ENCODE measurements at regions not wholly inside any gene's neighbourhood (a gene's known extent, or its start where the extent isn't known, plus 50 kb on each side); places are given as distances from the start of the nearest gene placed in this dataset.
"Not testable (repeated sequence)": the region's sequence is repeated elsewhere in the genome, so short reads cannot be mapped to it uniquely, and the experiment has no call there.

- TF ChIP-seq, protein P1, sequence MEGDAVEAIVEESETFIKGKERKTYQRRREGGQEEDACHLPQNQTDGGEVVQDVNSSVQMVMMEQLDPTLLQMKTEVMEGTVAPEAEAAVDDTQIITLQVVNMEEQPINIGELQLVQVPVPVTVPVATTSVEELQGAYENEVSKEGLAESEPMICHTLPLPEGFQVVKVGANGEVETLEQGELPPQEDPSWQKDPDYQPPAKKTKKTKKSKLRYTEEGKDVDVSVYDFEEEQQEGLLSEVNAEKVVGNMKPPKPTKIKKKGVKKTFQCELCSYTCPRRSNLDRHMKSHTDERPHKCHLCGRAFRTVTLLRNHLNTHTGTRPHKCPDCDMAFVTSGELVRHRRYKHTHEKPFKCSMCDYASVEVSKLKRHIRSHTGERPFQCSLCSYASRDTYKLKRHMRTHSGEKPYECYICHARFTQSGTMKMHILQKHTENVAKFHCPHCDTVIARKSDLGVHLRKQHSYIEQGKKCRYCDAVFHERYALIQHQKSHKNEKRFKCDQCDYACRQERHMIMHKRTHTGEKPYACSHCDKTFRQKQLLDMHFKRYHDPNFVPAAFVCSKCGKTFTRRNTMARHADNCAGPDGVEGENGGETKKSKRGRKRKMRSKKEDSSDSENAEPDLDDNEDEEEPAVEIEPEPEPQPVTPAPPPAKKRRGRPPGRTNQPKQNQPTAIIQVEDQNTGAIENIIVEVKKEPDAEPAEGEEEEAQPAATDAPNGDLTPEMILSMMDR (IDR thresholded peaks at IDR 0.05; ENCODE audit: insufficient read depth, low read length, severe bottlenecking) = no peak
- Histone ChIP-seq H3K27me3 (ENCODE audit: control insufficient read depth, insufficient read depth, low read length) (no peaks in the 10 kb centered on the region), H3K4me3 (ENCODE audit: low read depth, low read length) (no peak overlapping the region), H3K36me3 (ENCODE audit: control insufficient read depth, insufficient read depth, low read length) (no peaks in the 10 kb centered on the region)
- DNase-seq (ENCODE audit: low read depth) = no peak
- no peak for FAIRE-seq
Observed at GRCh38 chr7:9582824-9583223, 1149.4 kb downstream of the NXPH1 start.

DNA sequence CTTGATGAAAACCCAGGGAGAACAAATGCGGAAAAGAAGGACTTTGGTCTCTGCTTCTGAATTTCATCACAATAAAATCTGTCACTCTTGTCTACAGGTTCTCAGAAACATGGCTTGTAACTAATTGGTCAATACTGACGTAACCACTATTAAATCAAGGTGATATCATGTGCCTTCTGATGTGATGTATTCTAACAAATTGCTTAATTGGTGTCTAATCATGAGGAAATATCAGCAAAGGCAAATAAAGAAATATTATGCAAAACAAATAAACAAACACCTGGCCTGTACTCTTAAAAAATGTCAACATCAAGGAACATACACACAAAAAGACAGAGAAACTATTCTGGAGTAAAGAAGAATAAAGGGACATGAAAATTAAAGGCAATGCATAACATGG, 1165.0 kb downstream of the NXPH1 start:
- no peak for FAIRE-seq

GRCh38 chr7:9600974-9601373, 1167.6 kb downstream of the NXPH1 start:
- H3K4me3 ChIP-seq (ENCODE audit: low read depth, low read length) = no peak overlapping the region
- DNase-seq (ENCODE audit: low read depth) (no peak), FAIRE-seq (no peak)
- TF ChIP-seq, protein P1 (IDR thresholded peaks at IDR 0.05; ENCODE audit: insufficient read depth, low read length, severe bottlenecking) = no peak
- no peaks in the 10 kb centered on the region for H3K36me3 ChIP-seq (ENCODE audit: control insufficient read depth, insufficient read depth, low read length)
- H3K27me3 ChIP-seq (ENCODE audit: control insufficient read depth, insufficient read depth, low read length) = no peaks in the 10 kb centered on the region

More for the DNA sequence above, 1165.0 kb downstream of the NXPH1 start:
- no peaks in the 10 kb centered on the region for H3K36me3 ChIP-seq (ENCODE audit: control insufficient read depth, insufficient read depth, low read length)
- H3K4me3 ChIP-seq (ENCODE audit: low read depth, low read length) = no peak overlapping the region
- TF ChIP-seq, protein P1 (IDR thresholded peaks at IDR 0.05; ENCODE audit: insufficient read depth, low read length, severe bottlenecking) = no peak
- H3K27me3 ChIP-seq (ENCODE audit: control insufficient read depth, insufficient read depth, low read length) = no peaks in the 10 kb centered on the region
- DNase-seq (ENCODE audit: low read depth) = no peak

DNA sequence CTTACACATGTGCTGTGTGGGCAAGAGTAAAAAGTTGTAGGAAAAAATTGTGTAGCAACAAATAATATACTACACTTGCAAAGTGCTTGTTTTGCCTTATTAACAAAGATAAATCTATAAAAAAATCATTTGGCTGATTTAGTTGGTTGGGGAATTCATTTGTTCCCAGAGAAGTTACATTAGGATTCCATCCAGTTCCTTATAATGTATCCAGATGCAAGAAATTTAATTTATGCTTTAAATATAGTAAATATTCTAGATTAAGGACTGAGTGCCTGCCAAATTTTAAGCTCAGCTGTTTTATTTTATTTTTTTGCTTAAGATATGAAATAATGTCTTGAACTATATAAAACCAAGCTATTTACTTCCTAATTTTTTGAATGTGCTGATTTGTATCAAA, 1169.9 kb downstream of the NXPH1 start:
- H3K4me3 ChIP-seq (ENCODE audit: low read depth, low read length) = no peak overlapping the region
- no peak for FAIRE-seq
- H3K36me3 ChIP-seq (ENCODE audit: control insufficient read depth, insufficient read depth, low read length) = no peaks in the 10 kb centered on the region
- H3K27me3 ChIP-seq (ENCODE audit: control insufficient read depth, insufficient read depth, low read length) = no peaks in the 10 kb centered on the region
- TF ChIP-seq, protein P1 (IDR thresholded peaks at IDR 0.05; ENCODE audit: insufficient read depth, low read length, severe bottlenecking) = no peak
- DNase-seq (ENCODE audit: low read depth) = no peak

DNA sequence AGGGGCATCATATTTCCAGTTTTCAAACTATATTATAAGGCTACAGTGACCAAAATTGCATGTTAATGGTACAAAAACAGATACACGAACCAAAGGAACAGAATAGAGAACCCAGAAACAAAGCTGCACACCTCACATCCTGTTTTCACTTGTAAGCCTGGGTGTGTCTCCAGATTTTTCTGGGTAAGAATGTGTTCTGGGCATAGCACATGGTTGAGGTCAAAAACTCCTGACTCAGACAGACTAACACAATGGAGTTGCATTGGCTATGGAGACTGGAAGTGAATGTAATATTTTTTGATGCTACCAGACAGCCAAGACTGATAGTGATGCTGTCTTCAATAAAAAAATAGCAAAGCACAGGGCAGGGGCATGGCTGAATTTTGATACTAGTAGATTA, 1175.2 kb downstream of the NXPH1 start:
- peak; percentile 33 for DNase-seq (ENCODE audit: low read depth)
- Histone ChIP-seq H3K4me3 (ENCODE audit: low read depth, low read length) (no peak overlapping the region), H3K27me3 (ENCODE audit: control insufficient read depth, insufficient read depth, low read length) (no peaks in the 10 kb centered on the region), H3K36me3 (ENCODE audit: control insufficient read depth, insufficient read depth, low read length) (no peaks in the 10 kb centered on the region)
- FAIRE-seq = no peak
- TF ChIP-seq, protein P1 (IDR thresholded peaks at IDR 0.05; ENCODE audit: insufficient read depth, low read length, severe bottlenecking) = no peak

- not testable (repeated sequence) for H3K4me3 ChIP-seq (ENCODE audit: low read depth, low read length); H3K27me3 ChIP-seq (ENCODE audit: control insufficient read depth, insufficient read depth, low read length); DNase-seq (ENCODE audit: low read depth); FAIRE-seq; H3K36me3 ChIP-seq (ENCODE audit: control insufficient read depth, insufficient read depth, low read length)
Observed at GRCh38 chr7:9620899-9621298, 1187.5 kb downstream of the NXPH1 start.

- DNase-seq (ENCODE audit: low read depth); FAIRE-seq: not testable (repeated sequence)
Observed at GRCh38 chr7:9621306-9621902, 1188.0 kb downstream of the NXPH1 start.

More at GRCh38 chr7:9621306-9621902, 1188.0 kb downstream of the NXPH1 start:
- H3K36me3 ChIP-seq (ENCODE audit: control insufficient read depth, insufficient read depth, low read length); H3K4me3 ChIP-seq (ENCODE audit: low read depth, low read length); H3K27me3 ChIP-seq (ENCODE audit: control insufficient read depth, insufficient read depth, low read length): not testable (repeated sequence)
